ENCODE measurements at regions not wholly inside any gene's neighbourhood (a gene's known extent, or its start where the extent isn't known, plus 50 kb on each side); places are given as distances from the start of the nearest gene placed in this dataset.

DNA sequence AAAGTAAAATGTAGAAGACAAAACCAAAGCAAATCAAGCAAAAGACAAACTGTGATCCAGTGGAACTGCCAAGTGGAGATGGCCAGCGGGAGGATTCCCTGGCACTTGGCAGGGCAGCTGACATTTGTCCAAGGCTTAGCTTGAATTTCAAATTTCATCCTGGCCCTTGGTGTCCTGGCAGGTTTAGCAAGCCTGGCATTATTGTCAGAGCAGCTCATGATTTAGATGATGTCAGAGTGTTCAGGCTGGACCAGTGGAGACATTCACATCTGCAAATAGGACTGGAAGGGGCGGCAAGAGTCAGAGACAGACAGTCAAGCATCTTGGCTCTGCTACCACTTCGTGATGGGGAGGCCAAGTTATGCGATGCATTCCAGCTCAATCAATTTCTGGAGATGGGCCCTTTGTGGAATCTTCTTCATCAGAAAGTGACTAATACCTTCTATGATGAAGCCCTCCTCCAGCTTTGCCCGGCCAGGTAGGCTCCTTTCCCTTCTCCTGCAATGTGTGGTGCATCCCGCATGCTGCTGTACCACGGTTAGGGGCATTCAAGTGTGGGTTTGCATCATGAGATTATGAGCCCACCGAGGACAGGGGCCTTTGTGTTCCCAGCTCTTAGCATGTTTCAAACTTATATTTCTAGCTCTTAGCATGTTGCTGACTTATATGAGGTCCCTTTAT is 199.7 kb downstream of the ANKRD30B start:
- POLR2A ChIA-PET, result no interaction called here
- TF ChIP-seq, protein P1, sequence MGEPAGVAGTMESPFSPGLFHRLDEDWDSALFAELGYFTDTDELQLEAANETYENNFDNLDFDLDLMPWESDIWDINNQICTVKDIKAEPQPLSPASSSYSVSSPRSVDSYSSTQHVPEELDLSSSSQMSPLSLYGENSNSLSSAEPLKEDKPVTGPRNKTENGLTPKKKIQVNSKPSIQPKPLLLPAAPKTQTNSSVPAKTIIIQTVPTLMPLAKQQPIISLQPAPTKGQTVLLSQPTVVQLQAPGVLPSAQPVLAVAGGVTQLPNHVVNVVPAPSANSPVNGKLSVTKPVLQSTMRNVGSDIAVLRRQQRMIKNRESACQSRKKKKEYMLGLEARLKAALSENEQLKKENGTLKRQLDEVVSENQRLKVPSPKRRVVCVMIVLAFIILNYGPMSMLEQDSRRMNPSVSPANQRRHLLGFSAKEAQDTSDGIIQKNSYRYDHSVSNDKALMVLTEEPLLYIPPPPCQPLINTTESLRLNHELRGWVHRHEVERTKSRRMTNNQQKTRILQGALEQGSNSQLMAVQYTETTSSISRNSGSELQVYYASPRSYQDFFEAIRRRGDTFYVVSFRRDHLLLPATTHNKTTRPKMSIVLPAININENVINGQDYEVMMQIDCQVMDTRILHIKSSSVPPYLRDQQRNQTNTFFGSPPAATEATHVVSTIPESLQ (CRISPR knock-in tag; IDR thresholded peaks at IDR 0.05), result no peak
- TF ChIP-seq, protein P2, sequence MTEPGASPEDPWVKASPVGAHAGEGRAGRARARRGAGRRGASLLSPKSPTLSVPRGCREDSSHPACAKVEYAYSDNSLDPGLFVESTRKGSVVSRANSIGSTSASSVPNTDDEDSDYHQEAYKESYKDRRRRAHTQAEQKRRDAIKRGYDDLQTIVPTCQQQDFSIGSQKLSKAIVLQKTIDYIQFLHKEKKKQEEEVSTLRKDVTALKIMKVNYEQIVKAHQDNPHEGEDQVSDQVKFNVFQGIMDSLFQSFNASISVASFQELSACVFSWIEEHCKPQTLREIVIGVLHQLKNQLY (CRISPR knock-in tag; IDR thresholded peaks at IDR 0.05), result no peak
- TF ChIP-seq ATF1 (CRISPR knock-in tag; IDR thresholded peaks at IDR 0.05) (no peak), IRF2 (CRISPR knock-in tag; IDR thresholded peaks at IDR 0.05; ENCODE audit: borderline replicate concordance, low read depth) (no peak), TEAD4 (CRISPR knock-in tag; IDR thresholded peaks at IDR 0.05) (no peak), EMX1 (CRISPR knock-in tag; IDR thresholded peaks at IDR 0.05) (no peak), MYBL2 (CRISPR knock-in tag; IDR thresholded peaks at IDR 0.05) (no peak), KAT7 (CRISPR knock-in tag; IDR thresholded peaks at IDR 0.05; ENCODE audit: borderline replicate concordance) (no peak), NR2C2 (CRISPR knock-in tag; IDR thresholded peaks at IDR 0.05) (no peak), MXD4 (CRISPR knock-in tag; IDR thresholded peaks at IDR 0.05; ENCODE audit: borderline replicate concordance) (no peak), ZNF219 (CRISPR knock-in tag; IDR thresholded peaks at IDR 0.05; ENCODE audit: borderline replicate concordance) (no peak), TEAD1 (CRISPR knock-in tag; IDR thresholded peaks at IDR 0.05) (no peak), FOXP1 (CRISPR knock-in tag; IDR thresholded peaks at IDR 0.05; ENCODE audit: borderline replicate concordance) (no peak), SMAD3 (CRISPR knock-in tag; IDR thresholded peaks at IDR 0.05; ENCODE audit: borderline replicate concordance) (no peak), CBFB (CRISPR knock-in tag; IDR thresholded peaks at IDR 0.05; ENCODE audit: low read depth) (no peak), ZNF423 (CRISPR knock-in tag; IDR thresholded peaks at IDR 0.05) (no peak), ZNF121 (CRISPR knock-in tag; IDR thresholded peaks at IDR 0.05) (no peak)
- TF ChIP-seq, protein P3, sequence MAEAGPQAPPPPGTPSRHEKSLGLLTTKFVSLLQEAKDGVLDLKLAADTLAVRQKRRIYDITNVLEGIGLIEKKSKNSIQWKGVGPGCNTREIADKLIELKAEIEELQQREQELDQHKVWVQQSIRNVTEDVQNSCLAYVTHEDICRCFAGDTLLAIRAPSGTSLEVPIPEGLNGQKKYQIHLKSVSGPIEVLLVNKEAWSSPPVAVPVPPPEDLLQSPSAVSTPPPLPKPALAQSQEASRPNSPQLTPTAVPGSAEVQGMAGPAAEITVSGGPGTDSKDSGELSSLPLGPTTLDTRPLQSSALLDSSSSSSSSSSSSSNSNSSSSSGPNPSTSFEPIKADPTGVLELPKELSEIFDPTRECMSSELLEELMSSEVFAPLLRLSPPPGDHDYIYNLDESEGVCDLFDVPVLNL (CRISPR knock-in tag; IDR thresholded peaks at IDR 0.05; ENCODE audit: borderline replicate concordance, low read depth), result no peak
- Mint-ChIP-seq H3K27me3 (ENCODE audit: low read depth) (peaks cover 2% of the 10 kb centered on the region; the same call in 1 of the 2 replicates), H3K36me3 (peaks cover 63% of the 10 kb centered on the region), H3K4me3 (no peak overlapping the region), H3K4me1 (no peaks in the 10 kb centered on the region), H3K9me3 (peaks cover 66% of the 10 kb centered on the region), H3K27ac (no peak overlapping the region)
- DNase-seq (ENCODE audit: low spot score), result no peak
- CTCF ChIA-PET, result no interaction called here
- no peak for ATAC-seq

DNA sequence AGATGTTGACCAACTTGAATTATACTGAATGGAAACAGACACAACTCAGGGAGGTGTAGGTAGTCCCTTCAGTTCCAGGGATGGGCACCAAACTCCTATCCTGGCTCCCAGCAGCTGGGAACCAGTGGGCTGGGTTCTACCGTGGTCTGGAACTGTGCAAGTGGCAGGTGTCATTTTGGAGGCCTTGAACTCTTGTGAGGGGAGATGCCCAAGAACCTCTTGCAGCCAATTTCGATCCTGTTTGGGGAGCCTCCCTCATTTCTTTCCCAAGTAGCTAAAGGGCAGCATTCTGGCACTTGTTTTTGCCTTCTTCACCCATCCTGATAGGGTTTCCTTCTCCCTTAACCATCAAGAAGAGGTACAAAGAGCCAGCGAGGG is 200.2 kb downstream of the ANKRD30B start:
- peaks cover 67% of the 10 kb centered on the region for H3K36me3 Mint-ChIP-seq

More for the DNA sequence above, 200.2 kb downstream of the ANKRD30B start:
- TF ChIP-seq GRHL2 (CRISPR knock-in tag; IDR thresholded peaks at IDR 0.05; ENCODE audit: insufficient replicate concordance, severe bottlenecking) (no peak), ATF1 (CRISPR knock-in tag; IDR thresholded peaks at IDR 0.05) (no peak), NR3C1 (CRISPR knock-in tag; conservative IDR thresholded peaks at IDR 0.05; ENCODE audit: low read depth) (no peak), SMAD3 (CRISPR knock-in tag; IDR thresholded peaks at IDR 0.05; ENCODE audit: borderline replicate concordance) (no peak)
- TF ChIP-seq, protein P4, sequence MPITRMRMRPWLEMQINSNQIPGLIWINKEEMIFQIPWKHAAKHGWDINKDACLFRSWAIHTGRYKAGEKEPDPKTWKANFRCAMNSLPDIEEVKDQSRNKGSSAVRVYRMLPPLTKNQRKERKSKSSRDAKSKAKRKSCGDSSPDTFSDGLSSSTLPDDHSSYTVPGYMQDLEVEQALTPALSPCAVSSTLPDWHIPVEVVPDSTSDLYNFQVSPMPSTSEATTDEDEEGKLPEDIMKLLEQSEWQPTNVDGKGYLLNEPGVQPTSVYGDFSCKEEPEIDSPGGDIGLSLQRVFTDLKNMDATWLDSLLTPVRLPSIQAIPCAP (CRISPR knock-in tag; IDR thresholded peaks at IDR 0.05), result no peak
- TF ChIP-seq, protein P5, sequence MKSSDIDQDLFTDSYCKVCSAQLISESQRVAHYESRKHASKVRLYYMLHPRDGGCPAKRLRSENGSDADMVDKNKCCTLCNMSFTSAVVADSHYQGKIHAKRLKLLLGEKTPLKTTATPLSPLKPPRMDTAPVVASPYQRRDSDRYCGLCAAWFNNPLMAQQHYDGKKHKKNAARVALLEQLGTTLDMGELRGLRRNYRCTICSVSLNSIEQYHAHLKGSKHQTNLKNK (CRISPR knock-in tag; IDR thresholded peaks at IDR 0.05), result no peak
- Mint-ChIP-seq H3K4me3 (no peak overlapping the region), H3K9me3 (peaks cover 70% of the 10 kb centered on the region), H3K4me1 (no peaks in the 10 kb centered on the region), H3K27ac (no peak overlapping the region), H3K27me3 (ENCODE audit: low read depth) (peaks cover 2% of the 10 kb centered on the region; the same call in 1 of the 2 replicates)
- ATAC-seq (no peak), DNase-seq (ENCODE audit: low spot score) (no peak)
- CTCF ChIA-PET, result no interaction called here
- POLR2A ChIA-PET, result no interaction called here

Data from WTC11 (cell line).